ENCODE measurements at regions not wholly inside any gene's neighbourhood (a gene's known extent, or its start where the extent isn't known, plus 50 kb on each side); places are given as distances from the start of the nearest gene placed in this dataset.

DNA sequence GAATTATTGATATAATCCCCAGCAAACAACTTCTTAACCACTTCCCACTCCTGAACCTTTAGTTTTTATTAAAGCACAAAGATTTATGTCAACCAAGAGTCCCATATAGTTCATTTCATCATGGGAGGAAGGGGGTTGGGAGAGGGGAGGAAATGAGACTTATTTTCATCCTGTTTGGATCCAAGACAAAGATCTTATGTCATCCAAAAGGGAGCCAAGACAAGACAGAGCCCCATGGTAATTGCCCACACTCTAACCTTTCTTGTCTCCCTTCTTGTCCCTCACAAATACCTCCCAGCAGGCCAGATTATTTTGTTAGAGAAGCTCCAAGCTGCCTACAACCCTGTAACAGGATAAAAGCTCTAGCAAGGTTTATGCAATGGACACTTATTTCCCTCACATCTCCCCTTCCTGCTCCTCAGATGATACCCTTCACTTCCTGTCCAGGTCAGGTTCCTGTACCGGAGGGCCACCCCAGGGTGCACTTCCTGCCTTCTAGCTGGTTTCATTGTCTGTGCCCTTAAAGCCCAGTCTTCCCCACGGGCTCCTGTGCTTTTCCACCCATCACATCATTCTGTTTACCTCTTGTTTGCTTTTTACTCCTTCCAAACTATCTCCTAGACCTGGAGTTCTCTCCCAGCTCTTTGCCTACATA, 123.7 kb upstream of the MDM1 start:
- Histone ChIP-seq H3K27ac (ENCODE audit: low read depth, low read length) (no peak overlapping the region), H3K4me1 (ENCODE audit: control insufficient read depth, insufficient read depth, low read length) (peaks cover 11% of the 10 kb centered on the region), H3K36me3 (ENCODE audit: control insufficient read depth, insufficient read depth, low read length) (no peaks in the 10 kb centered on the region), H3K9ac (ENCODE audit: low read length) (no peak overlapping the region), H3K4me3 (ENCODE audit: low read length) (no peak overlapping the region), H3K27me3 (ENCODE audit: control insufficient read depth, insufficient read depth, low read length) (no peaks in the 10 kb centered on the region)

DNA sequence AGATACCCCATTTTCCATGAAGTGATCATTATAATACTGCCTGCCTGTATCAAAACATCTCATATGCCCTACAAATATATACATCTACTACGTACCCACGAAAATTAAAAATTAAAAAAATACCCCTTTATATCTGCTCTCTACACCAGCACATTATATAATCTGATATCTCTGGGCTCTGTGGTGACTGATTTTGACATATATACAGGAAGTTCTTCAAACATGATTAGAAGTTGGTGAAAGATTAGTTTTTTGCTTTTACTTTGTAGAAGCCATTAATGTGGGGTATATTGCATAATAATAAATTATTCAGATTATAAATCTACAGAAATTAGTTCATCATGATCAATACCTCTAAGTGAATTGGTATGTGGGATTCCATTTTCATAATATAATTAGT, 126.7 kb upstream of the MDM1 start:
- Histone ChIP-seq H3K4me1 (ENCODE audit: control insufficient read depth, insufficient read depth, low read length) (no peaks in the 10 kb centered on the region), H3K36me3 (ENCODE audit: control insufficient read depth, insufficient read depth, low read length) (no peaks in the 10 kb centered on the region), H3K4me3 (ENCODE audit: low read length) (no peak overlapping the region), H3K9ac (ENCODE audit: low read length) (no peak overlapping the region), H3K27ac (ENCODE audit: low read depth, low read length) (no peak overlapping the region), H3K27me3 (ENCODE audit: control insufficient read depth, insufficient read depth, low read length) (no peaks in the 10 kb centered on the region)

DNA sequence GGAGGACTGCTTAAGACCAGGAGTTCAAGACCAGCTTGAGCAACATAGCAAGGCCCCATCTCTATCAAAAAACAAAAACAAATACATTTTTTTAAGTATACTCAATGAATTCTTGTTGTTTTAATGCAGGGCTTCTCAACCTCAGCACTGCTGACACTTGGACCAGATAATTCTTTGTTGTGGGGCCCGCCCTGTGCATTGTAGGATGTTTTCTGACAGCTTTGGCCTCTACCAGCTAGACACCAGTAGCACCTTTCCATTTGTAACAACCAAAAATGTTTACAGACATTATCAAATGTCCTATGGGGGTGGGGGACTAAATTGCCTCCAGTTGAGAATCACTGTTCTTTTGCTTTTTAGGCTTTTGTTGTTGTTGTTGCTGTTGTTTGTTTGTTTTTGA, 128.1 kb upstream of the MDM1 start:
- Histone ChIP-seq H3K36me3 (ENCODE audit: control insufficient read depth, insufficient read depth, low read length) (no peaks in the 10 kb centered on the region), H3K9ac (ENCODE audit: low read length) (no peak overlapping the region), H3K27me3 (ENCODE audit: control insufficient read depth, insufficient read depth, low read length) (no peaks in the 10 kb centered on the region), H3K27ac (ENCODE audit: low read depth, low read length) (no peak overlapping the region), H3K4me3 (ENCODE audit: low read length) (no peak overlapping the region), H3K4me1 (ENCODE audit: control insufficient read depth, insufficient read depth, low read length) (no peaks in the 10 kb centered on the region)

DNA sequence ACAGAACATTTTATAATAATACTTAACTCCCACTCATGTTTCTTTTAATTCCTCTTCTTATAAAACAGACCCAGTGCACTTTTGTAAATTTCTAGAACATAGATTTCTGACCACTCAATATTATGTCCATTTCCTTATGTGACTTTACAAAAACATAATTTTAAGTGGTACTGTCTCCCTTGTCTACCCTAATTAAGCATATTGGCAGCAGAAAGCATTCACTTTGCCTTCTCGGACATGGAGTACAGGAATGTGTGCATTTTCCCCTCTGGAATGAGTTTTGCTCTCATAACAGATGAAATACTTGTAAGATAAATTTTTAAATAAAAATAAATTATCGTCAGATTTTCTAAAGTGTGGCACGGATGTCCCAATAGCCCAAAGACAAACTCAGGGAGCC, 129.5 kb upstream of the MDM1 start:
- Histone ChIP-seq H3K27ac (ENCODE audit: low read depth, low read length) (no peak overlapping the region), H3K9ac (ENCODE audit: low read length) (no peak overlapping the region), H3K27me3 (ENCODE audit: control insufficient read depth, insufficient read depth, low read length) (no peaks in the 10 kb centered on the region), H3K36me3 (ENCODE audit: control insufficient read depth, insufficient read depth, low read length) (no peaks in the 10 kb centered on the region), H3K4me3 (ENCODE audit: low read length) (no peak overlapping the region), H3K4me1 (ENCODE audit: control insufficient read depth, insufficient read depth, low read length) (no peaks in the 10 kb centered on the region)

DNA sequence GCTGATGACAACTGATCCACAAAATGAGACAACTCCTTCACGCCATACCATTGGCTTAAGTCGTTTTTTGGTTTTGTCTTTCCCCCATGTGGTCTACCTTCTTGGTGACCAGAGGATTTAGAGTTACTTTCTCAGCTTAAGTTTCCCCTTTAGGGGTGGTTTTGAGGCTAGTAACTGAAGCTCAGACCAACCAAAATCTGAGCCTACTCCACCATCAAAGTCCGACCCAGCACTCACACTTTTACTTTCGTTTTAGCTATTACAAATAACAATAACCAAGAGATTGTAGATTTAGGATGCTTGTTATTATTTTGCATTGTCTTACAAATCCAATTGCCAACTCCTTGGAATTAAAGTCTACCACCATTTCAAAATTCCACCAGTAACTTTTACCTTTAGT, 130.6 kb upstream of the MDM1 start:
- Histone ChIP-seq H3K4me3 (ENCODE audit: low read length) (no peak overlapping the region), H3K9ac (ENCODE audit: low read length) (no peak overlapping the region), H3K27ac (ENCODE audit: low read depth, low read length) (no peak overlapping the region), H3K4me1 (ENCODE audit: control insufficient read depth, insufficient read depth, low read length) (no peaks in the 10 kb centered on the region), H3K27me3 (ENCODE audit: control insufficient read depth, insufficient read depth, low read length) (no peaks in the 10 kb centered on the region), H3K36me3 (ENCODE audit: control insufficient read depth, insufficient read depth, low read length) (no peaks in the 10 kb centered on the region)

DNA sequence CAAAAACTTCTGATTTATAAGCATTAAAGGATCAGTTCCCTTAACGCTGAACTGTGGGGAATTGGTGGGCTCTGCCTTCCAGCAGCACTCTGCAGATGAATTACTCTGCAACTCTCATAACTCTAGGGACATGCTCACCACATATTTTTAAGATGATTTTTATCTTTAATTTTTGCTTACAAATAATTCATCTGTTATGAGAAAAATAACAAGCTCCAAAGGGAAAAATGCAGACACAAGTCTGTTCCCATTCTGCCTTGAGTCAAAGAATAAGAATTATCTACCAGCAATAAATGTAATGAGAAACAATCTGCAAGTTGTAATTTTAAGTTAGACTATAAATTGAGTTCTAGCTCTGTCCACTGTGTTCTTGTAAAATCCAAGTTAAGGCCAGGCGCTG, 133.1 kb upstream of the MDM1 start:
- H3K27ac ChIP-seq (ENCODE audit: low read depth, low read length) = no peak overlapping the region
- no peaks in the 10 kb centered on the region for H3K27me3 ChIP-seq (ENCODE audit: control insufficient read depth, insufficient read depth, low read length)
- H3K9ac ChIP-seq (ENCODE audit: low read length) = no peak overlapping the region
- no peaks in the 10 kb centered on the region for H3K4me1 ChIP-seq (ENCODE audit: control insufficient read depth, insufficient read depth, low read length)
- H3K4me3 ChIP-seq (ENCODE audit: low read length) = no peak overlapping the region
- no peaks in the 10 kb centered on the region for H3K36me3 ChIP-seq (ENCODE audit: control insufficient read depth, insufficient read depth, low read length)

DNA sequence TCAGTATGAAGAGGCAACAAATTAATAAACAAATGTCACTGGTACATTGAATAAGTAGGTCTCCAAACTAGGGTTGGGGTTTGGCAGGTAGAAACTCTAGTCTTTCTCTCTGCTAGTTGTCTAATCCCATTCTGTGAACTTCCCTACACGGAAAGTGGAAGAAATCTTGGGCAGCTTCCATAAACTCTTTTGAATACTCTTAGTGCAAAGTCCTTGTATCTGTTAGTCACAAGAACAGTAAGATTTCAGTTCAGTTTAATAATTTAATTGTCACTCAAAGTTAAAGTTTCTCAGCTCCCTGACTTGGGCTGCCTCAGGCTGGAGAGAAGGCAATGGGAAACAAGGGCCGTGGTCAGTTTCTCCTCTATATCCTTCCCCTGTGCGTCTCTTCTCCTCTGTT, 135.4 kb upstream of the MDM1 start:
- H3K4me3 ChIP-seq (ENCODE audit: low read length) = no peak overlapping the region
- no peaks in the 10 kb centered on the region for H3K27me3 ChIP-seq (ENCODE audit: control insufficient read depth, insufficient read depth, low read length)
- H3K9ac ChIP-seq (ENCODE audit: low read length) = no peak overlapping the region
- no peak overlapping the region for H3K27ac ChIP-seq (ENCODE audit: low read depth, low read length)
- H3K4me1 ChIP-seq (ENCODE audit: control insufficient read depth, insufficient read depth, low read length) = no peaks in the 10 kb centered on the region
- H3K36me3 ChIP-seq (ENCODE audit: control insufficient read depth, insufficient read depth, low read length) = no peaks in the 10 kb centered on the region

DNA sequence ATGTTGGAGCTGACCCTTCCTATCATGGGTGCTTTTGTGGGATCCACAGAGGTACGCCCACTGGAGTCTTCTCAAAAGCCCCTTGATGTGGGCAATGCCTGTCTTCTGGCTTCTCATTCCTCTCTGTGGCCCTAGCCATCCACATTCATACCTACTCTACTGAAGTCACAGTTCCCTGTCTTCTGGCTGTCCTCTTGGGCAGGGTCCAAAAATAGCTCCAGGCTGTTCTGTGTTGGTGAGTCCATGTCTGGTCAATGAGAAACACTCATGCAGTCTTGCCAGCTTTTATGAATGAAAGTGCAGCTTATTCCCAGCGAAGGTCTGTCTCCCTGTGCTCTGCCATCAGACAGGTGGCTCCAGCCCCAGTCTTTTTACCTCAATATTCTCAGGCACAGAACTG, 135.9 kb upstream of the MDM1 start:
- H3K27ac ChIP-seq (ENCODE audit: low read depth, low read length) = no peak overlapping the region
- no peak overlapping the region for H3K4me3 ChIP-seq (ENCODE audit: low read length)
- H3K4me1 ChIP-seq (ENCODE audit: control insufficient read depth, insufficient read depth, low read length) = no peaks in the 10 kb centered on the region
- H3K36me3 ChIP-seq (ENCODE audit: control insufficient read depth, insufficient read depth, low read length) = no peaks in the 10 kb centered on the region
- H3K9ac ChIP-seq (ENCODE audit: low read length) = no peak overlapping the region
- no peaks in the 10 kb centered on the region for H3K27me3 ChIP-seq (ENCODE audit: control insufficient read depth, insufficient read depth, low read length)

DNA sequence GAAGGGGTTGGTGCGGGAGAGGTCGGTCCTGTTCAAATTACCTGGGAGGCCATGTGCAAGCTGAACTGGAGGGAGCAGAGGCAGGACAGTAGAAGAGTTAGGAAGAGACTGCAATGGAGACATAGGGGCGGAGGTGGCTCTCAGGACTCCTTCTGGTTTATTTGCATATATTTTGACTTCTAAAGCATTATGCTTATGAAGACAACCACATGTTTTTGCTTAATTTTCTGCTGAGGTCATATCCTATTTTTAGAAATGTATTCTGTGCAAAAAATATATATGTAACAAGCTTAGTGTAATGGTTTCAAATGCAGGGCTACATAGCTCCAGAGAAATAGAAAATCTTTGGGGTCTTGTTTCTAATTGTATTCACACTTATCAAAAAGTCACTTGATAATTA, 137.0 kb upstream of the MDM1 start:
- H3K27ac ChIP-seq (ENCODE audit: low read depth, low read length) = no peak overlapping the region
- no peaks in the 10 kb centered on the region for H3K4me1 ChIP-seq (ENCODE audit: control insufficient read depth, insufficient read depth, low read length)
- H3K9ac ChIP-seq (ENCODE audit: low read length) = no peak overlapping the region
- no peaks in the 10 kb centered on the region for H3K27me3 ChIP-seq (ENCODE audit: control insufficient read depth, insufficient read depth, low read length)
- no peaks in the 10 kb centered on the region for H3K36me3 ChIP-seq (ENCODE audit: control insufficient read depth, insufficient read depth, low read length)
- H3K4me3 ChIP-seq (ENCODE audit: low read length) = no peak overlapping the region

DNA sequence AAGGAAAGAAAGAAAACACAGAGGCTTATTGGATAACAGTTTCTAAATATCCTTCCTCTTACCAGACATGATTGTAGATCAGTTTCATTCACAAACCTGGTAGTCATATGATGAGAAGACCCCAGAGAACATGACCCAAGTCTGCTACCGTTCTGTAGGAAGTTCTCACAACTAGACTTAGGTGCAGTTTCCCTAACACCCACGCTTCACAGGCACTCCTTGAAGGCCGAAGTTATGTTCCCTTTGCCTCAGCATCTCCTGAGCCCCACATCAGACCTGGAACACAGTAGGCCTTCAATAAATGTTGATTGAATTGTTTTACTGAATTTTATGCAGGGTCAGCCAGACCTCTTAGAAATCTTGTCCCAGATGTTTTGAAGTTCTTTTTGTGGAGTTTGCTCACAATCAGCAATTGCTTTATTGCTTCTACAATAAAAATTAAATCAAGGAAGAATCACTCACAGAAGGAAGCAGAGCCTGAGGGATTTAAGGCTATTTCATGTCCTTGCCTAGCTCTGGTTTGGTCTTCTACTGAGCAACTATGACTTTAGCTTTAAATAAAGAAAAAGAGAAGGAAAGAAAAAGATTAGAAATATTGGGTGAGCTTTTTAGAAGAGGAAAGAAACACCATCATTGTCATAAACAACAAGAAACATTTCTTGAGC, 138.6 kb upstream of the MDM1 start:
- Histone ChIP-seq H3K27ac (ENCODE audit: low read depth, low read length) (no peak overlapping the region), H3K4me1 (ENCODE audit: control insufficient read depth, insufficient read depth, low read length) (no peaks in the 10 kb centered on the region), H3K4me3 (ENCODE audit: low read length) (no peak overlapping the region), H3K36me3 (ENCODE audit: control insufficient read depth, insufficient read depth, low read length) (no peaks in the 10 kb centered on the region), H3K27me3 (ENCODE audit: control insufficient read depth, insufficient read depth, low read length) (no peaks in the 10 kb centered on the region), H3K9ac (ENCODE audit: low read length) (no peak overlapping the region)

DNA sequence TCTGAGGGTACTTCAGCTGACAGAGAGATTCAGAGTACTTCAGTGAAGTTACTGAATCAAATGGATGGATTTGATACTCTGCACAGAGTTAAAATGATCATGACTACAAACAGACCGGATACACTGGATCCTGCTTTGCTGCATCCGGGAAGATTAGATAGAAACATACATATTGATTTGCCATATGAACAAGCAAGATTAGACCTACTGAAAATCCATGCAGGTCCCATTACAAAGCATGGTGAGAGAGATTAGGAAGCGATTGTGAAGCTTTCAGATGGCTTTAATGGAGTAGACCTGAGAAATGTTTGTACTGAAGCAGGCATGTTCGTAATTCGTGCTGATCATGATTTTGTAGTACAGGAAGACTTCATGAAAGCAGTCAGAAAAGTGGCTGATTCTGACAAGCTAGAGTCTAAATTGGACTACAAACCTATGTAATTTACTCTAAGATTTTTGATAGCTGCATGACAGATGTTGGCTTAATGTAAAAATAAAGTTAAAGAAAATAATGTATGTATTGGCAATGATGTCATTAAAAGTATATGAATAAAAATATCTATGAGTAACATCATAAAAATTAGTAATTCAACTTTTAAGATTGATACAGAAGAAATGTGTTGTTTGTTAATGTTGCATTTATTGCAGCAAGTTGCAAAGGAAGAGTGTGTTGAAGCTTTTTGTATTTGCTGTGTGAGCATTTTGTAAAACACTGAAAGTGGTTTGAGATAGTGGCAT, 136.1 kb upstream of the RAP1B start:
- no peaks in the 10 kb centered on the region for H3K27me3 ChIP-seq (ENCODE audit: control insufficient read depth, insufficient read depth, low read length)
- H3K27ac ChIP-seq (ENCODE audit: low read depth, low read length) = no peak overlapping the region
- no peak overlapping the region for H3K9ac ChIP-seq (ENCODE audit: low read length)
- H3K4me1 ChIP-seq (ENCODE audit: control insufficient read depth, insufficient read depth, low read length) = peaks cover 5% of the 10 kb centered on the region
- H3K4me3 ChIP-seq (ENCODE audit: low read length) = no peak overlapping the region
- H3K36me3 ChIP-seq (ENCODE audit: control insufficient read depth, insufficient read depth, low read length) = no peaks in the 10 kb centered on the region

DNA sequence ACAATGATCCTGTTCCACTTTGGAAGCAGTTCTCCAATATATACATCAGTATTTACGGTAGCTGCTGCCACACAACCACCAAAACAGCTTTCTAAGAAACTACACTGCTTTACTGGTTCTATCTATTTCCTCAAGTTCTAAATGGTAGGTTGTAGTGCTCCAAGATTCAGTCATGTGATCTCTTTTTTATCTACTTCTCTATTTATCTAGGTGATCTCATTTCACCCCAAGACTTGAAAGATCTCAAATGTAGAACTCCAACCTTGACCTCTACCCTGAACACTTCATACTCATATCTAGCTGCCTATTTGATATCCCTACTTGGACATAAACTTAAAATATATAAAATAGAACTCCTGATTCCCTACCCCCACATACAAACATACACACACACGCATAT, 133.9 kb upstream of the RAP1B start:
- H3K27me3 ChIP-seq (ENCODE audit: control insufficient read depth, insufficient read depth, low read length) = no peaks in the 10 kb centered on the region
- peaks cover 6% of the 10 kb centered on the region for H3K4me1 ChIP-seq (ENCODE audit: control insufficient read depth, insufficient read depth, low read length)
- H3K9ac ChIP-seq (ENCODE audit: low read length) = no peak overlapping the region
- H3K36me3 ChIP-seq (ENCODE audit: control insufficient read depth, insufficient read depth, low read length) = no peaks in the 10 kb centered on the region
- H3K4me3 ChIP-seq (ENCODE audit: low read length) = no peak overlapping the region
- no peak overlapping the region for H3K27ac ChIP-seq (ENCODE audit: low read depth, low read length)
